GM12865 (cell line): ENCODE measurements at regions not wholly inside any gene's neighbourhood (a gene's known extent, or its start where the extent isn't known, plus 50 kb on each side); places are given as distances from the start of the nearest gene placed in this dataset.

ENCODE experiments used
- DNase-seq: peaks from one replicate; pipeline ENCODE4 v3.0.0; 2010; ENCODE audit warnings: low read depth
- H3K4me3 ChIP-seq: 2 replicates; pipeline ENCODE4 v1.5.1; 2011; ENCODE audit warnings: mild to moderate bottlenecking, low read depth, low read length, control low read depth
- CTCF ChIP-seq: IDR thresholded peaks from 2 replicates; pipeline ENCODE4 v1.5.1; 2011; ENCODE audit warnings: low read length, control low read depth, low read depth, inconsistent platforms; ENCODE audit not compliant: insufficient read depth; ENCODE audit errors: missing control alignments

- no peak overlapping the region for H3K4me3 ChIP-seq
- DNase-seq = no peak
- TF ChIP-seq CTCF = no peak
Measured at GRCh38 chr5:142450419-142450818, 125.6 kb upstream of the SPRY4 start.

GRCh38 chr5:142447887-142448286 is 123.1 kb upstream of the SPRY4 start:
- no peak for DNase-seq
- H3K4me3 ChIP-seq = no peak overlapping the region
- no peak for TF ChIP-seq CTCF

GRCh38 chr5:142446960-142447279 is 122.1 kb upstream of the SPRY4 start:
- DNase-seq = no peak
- no peak overlapping the region for H3K4me3 ChIP-seq
- TF ChIP-seq CTCF = no peak

GRCh38 chr5:142446131-142446959 is 121.5 kb upstream of the SPRY4 start:
- no peak for DNase-seq
- H3K4me3 ChIP-seq = no peak overlapping the region
- TF ChIP-seq CTCF = no peak

- TF ChIP-seq CTCF = no peak
- no peak overlapping the region for H3K4me3 ChIP-seq
- DNase-seq = no peak
Measured at GRCh38 chr5:142445266-142445665, 120.4 kb upstream of the SPRY4 start.

GRCh38 chr5:142441616-142442015 is 116.8 kb upstream of the SPRY4 start:
- no peak overlapping the region for H3K4me3 ChIP-seq
- no peak for TF ChIP-seq CTCF
- no peak for DNase-seq
